Testis (tissue), 2 donors: ENCODE measurements at regions not wholly inside any gene's neighbourhood (a gene's known extent, or its start where the extent isn't known, plus 50 kb on each side); places are given as distances from the start of the nearest gene placed in this dataset.

Source experiments
- CTCF ChIP-seq, 3 experiments: fragments of 450-650 bp in 2 of 3; fragments of 200-600 bp in 1 of 3; sonication (generic) in 1 of 3; IDR thresholded peaks; one replicate each; pipeline ENCODE4 v1.5.1; 2016 to 2019; ENCODE audit warnings: antibody characterized with exemption in 3 of 3, mild to moderate bottlenecking in 2 of 3, moderate library complexity in 1 of 3
- POLR2A ChIP-seq: fragments of 450-650 bp; IDR thresholded peaks from one replicate; pipeline ENCODE4 v1.6.1; 2017; ENCODE audit warnings: antibody characterized with exemption, mild to moderate bottlenecking, moderate library complexity

- TF ChIP-seq POLR2A (no peak), CTCF (IDR thresholded peaks at IDR 0.05) (no peak)
These were observed 1129.6 kb downstream of the PDHA2 start for GRCh38 chr4:96969455-96969854.
